ENCODE measurements at regions not wholly inside any gene's neighbourhood (a gene's known extent, or its start where the extent isn't known, plus 50 kb on each side); places are given as distances from the start of the nearest gene placed in this dataset.

DNA sequence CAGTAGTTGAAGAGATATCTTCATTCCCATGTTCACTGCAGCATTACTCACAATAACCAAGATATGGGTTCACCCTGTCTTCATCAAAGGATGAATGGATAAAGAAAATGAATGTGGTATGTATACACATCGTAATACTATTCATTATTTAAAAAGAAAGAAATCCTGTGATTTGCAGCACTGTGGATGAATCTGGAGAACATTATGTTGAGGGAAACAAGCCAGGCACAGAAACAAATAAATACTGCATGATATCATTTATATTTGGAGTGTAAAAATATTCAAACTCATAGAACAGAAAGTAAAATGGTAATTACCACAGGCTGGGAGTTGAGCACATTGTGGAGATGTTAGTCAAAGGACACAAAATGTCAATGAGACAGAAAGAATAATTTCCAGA, 977.2 kb downstream of the AMY1C start:
- DNase-seq, result no peak
- no peak overlapping the region for H3K4me3 ChIP-seq (ENCODE audit: low read depth, low read length)

DNA sequence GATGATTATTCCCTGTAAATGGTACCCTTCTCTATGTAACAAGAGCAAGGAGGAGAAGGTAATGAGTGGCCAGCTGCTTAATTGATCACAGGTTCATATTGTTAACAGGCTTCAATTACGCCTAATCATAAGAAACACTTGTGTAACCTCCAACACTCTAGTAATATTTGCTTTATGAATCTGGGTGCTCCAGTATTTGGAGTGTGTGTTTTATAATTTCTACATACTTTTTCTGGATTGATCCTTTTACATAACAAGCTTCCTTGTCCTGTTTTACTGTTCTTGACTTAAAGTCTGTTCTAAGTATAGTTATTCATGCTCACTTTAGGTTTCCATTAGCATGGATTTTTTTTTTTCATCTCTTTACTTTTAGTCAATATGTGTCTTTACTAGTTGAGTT, 984.2 kb downstream of the AMY1C start:
- no CpG with 5 or more reads among the region's 1 CpG for WGBS (ENCODE audit: extremely low coverage, insufficient coverage, insufficient read length)

More for the DNA sequence above, 977.2 kb downstream of the AMY1C start:
- H2AFZ ChIP-seq (ENCODE audit: insufficient read depth, low read length, poor library complexity), result no peak overlapping the region
- no peak overlapping the region for H2AK5ac ChIP-seq (ENCODE audit: low read length)
- H3K4me1 ChIP-seq (ENCODE audit: control insufficient read depth in 1 of 2, insufficient read depth in 2 of 2, low read length in 2 of 2), result no peaks in the 10 kb centered on the region
- H3K27ac ChIP-seq (ENCODE audit: low read depth, low read length), result no peak overlapping the region
- H3K79me1 ChIP-seq (ENCODE audit: low read length), result no peaks in the 10 kb centered on the region
- H3K9me3 ChIP-seq (ENCODE audit: insufficient read depth, low read depth, low read length), result no peaks in the 10 kb centered on the region
- H4K91ac ChIP-seq (ENCODE audit: low read depth, low read length), result no peak overlapping the region
- no peak overlapping the region for H3K4ac ChIP-seq (ENCODE audit: low read depth, low read length)
- H3K27me3 ChIP-seq (ENCODE audit: insufficient read depth, low read length), result no peaks in the 10 kb centered on the region
- no peak overlapping the region for H2BK12ac ChIP-seq (ENCODE audit: low read length)
- no peaks in the 10 kb centered on the region for H3K36me3 ChIP-seq (ENCODE audit: control insufficient read depth in 1 of 2, insufficient read depth in 2 of 2, low read length in 2 of 2)
- no CpG with 5 or more reads among the region's 1 CpG for WGBS (ENCODE audit: extremely low coverage, insufficient coverage, insufficient read length)
- H3K79me2 ChIP-seq (ENCODE audit: control insufficient read depth, insufficient read depth, low read length, poor library complexity), result no peaks in the 10 kb centered on the region
- H3K14ac ChIP-seq (ENCODE audit: low read length), result no peak overlapping the region
- H3K4me2 ChIP-seq (ENCODE audit: low read length), result no peak overlapping the region
- no peak overlapping the region for H3K9ac ChIP-seq (ENCODE audit: low read length)
- no peak overlapping the region for H3K18ac ChIP-seq (ENCODE audit: low read length)
- no peak overlapping the region for H3K23ac ChIP-seq (ENCODE audit: low read length)
- no peak overlapping the region for H4K12ac ChIP-seq (ENCODE audit: low read depth, low read length)
- H2BK5ac ChIP-seq (ENCODE audit: low read depth, low read length, poor library complexity), result no peak overlapping the region
- no peak overlapping the region for H4K8ac ChIP-seq (ENCODE audit: low read depth, low read length)
- no peak overlapping the region for H2BK120ac ChIP-seq (ENCODE audit: insufficient read depth, low read length, poor library complexity)

GRCh38 chr1:104745875-104746274, 996.2 kb downstream of the AMY1C start:
- Histone ChIP-seq H4K12ac (ENCODE audit: low read depth, low read length) (no peak overlapping the region), H3K4me3 (ENCODE audit: low read depth, low read length) (no peak overlapping the region), H3K4ac (ENCODE audit: low read depth, low read length) (no peak overlapping the region), H3K27me3 (ENCODE audit: insufficient read depth, low read length) (no peaks in the 10 kb centered on the region), H3K79me2 (ENCODE audit: control insufficient read depth, insufficient read depth, low read length, poor library complexity) (no peaks in the 10 kb centered on the region), H3K23ac (ENCODE audit: low read length) (no peak overlapping the region), H2BK12ac (ENCODE audit: low read length) (no peak overlapping the region), H3K27ac (ENCODE audit: low read depth, low read length) (no peak overlapping the region), H3K36me3 (ENCODE audit: control insufficient read depth in 1 of 2, insufficient read depth in 2 of 2, low read length in 2 of 2) (no peaks in the 10 kb centered on the region), H3K4me2 (ENCODE audit: low read length) (no peak overlapping the region), H3K79me1 (ENCODE audit: low read length) (no peaks in the 10 kb centered on the region), H3K9me3 (ENCODE audit: insufficient read depth, low read depth, low read length) (no peaks in the 10 kb centered on the region), H2AFZ (ENCODE audit: insufficient read depth, low read length, poor library complexity) (no peak overlapping the region), H2BK5ac (ENCODE audit: low read depth, low read length, poor library complexity) (no peak overlapping the region), H4K91ac (ENCODE audit: low read depth, low read length) (no peak overlapping the region), H3K14ac (ENCODE audit: low read length) (no peak overlapping the region), H3K18ac (ENCODE audit: low read length) (no peak overlapping the region), H2BK120ac (ENCODE audit: insufficient read depth, low read length, poor library complexity) (no peak overlapping the region), H2AK5ac (ENCODE audit: low read length) (no peak overlapping the region), H4K8ac (ENCODE audit: low read depth, low read length) (no peak overlapping the region), H3K9ac (ENCODE audit: low read length) (no peak overlapping the region), H3K4me1 (ENCODE audit: control insufficient read depth in 1 of 2, insufficient read depth in 2 of 2, low read length in 2 of 2) (no peaks in the 10 kb centered on the region)
- no CpG with 5 or more reads among the region's 2 CpGs for WGBS (ENCODE audit: extremely low coverage, insufficient coverage, insufficient read length)
- no peak for DNase-seq

More for the DNA sequence above, 984.2 kb downstream of the AMY1C start:
- no peaks in the 10 kb centered on the region for H3K79me2 ChIP-seq (ENCODE audit: control insufficient read depth, insufficient read depth, low read length, poor library complexity)
- H2AFZ ChIP-seq (ENCODE audit: insufficient read depth, low read length, poor library complexity), result no peak overlapping the region
- H3K4me2 ChIP-seq (ENCODE audit: low read length), result no peak overlapping the region
- H2AK5ac ChIP-seq (ENCODE audit: low read length), result no peak overlapping the region
- H4K8ac ChIP-seq (ENCODE audit: low read depth, low read length), result no peak overlapping the region
- H3K23ac ChIP-seq (ENCODE audit: low read length), result no peak overlapping the region
- H3K4me3 ChIP-seq (ENCODE audit: low read depth, low read length), result no peak overlapping the region
- no peak overlapping the region for H4K12ac ChIP-seq (ENCODE audit: low read depth, low read length)
- H2BK120ac ChIP-seq (ENCODE audit: insufficient read depth, low read length, poor library complexity), result no peak overlapping the region
- H3K18ac ChIP-seq (ENCODE audit: low read length), result no peak overlapping the region
- H2BK12ac ChIP-seq (ENCODE audit: low read length), result no peak overlapping the region
- H3K9ac ChIP-seq (ENCODE audit: low read length), result no peak overlapping the region
- H3K4me1 ChIP-seq (ENCODE audit: control insufficient read depth in 1 of 2, insufficient read depth in 2 of 2, low read length in 2 of 2), result no peaks in the 10 kb centered on the region
- H3K27me3 ChIP-seq (ENCODE audit: insufficient read depth, low read length), result no peaks in the 10 kb centered on the region
- no peak overlapping the region for H2BK5ac ChIP-seq (ENCODE audit: low read depth, low read length, poor library complexity)
- H3K79me1 ChIP-seq (ENCODE audit: low read length), result no peaks in the 10 kb centered on the region
- H3K36me3 ChIP-seq (ENCODE audit: control insufficient read depth in 1 of 2, insufficient read depth in 2 of 2, low read length in 2 of 2), result no peaks in the 10 kb centered on the region
- no peak overlapping the region for H3K14ac ChIP-seq (ENCODE audit: low read length)
- no peak overlapping the region for H3K4ac ChIP-seq (ENCODE audit: low read depth, low read length)
- DNase-seq, result no peak
- H4K91ac ChIP-seq (ENCODE audit: low read depth, low read length), result no peak overlapping the region
- no peak overlapping the region for H3K27ac ChIP-seq (ENCODE audit: low read depth, low read length)
- H3K9me3 ChIP-seq (ENCODE audit: insufficient read depth, low read depth, low read length), result no peaks in the 10 kb centered on the region

DNA sequence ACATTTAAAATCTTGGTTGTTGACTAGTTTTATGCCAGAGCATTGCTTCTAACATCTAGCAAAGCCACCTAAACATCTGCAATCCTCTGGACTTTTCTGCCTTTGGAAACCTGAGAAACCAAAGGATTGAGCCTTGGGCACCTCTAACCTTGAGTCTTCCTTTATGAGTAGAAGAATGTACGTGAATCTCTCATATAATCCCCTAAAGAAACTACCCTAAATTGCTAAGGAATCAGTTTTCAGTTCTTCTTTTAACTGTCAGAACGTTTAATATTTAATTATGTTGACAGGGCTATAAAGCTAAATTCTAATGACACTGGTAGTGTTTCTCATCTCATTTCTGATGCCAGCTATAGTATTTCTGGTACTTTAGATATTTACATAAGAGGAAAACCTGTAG, 997.3 kb downstream of the AMY1C start:
- Histone ChIP-seq H3K27me3 (ENCODE audit: insufficient read depth, low read length) (no peaks in the 10 kb centered on the region), H3K9ac (ENCODE audit: low read length) (no peak overlapping the region), H3K4me2 (ENCODE audit: low read length) (no peak overlapping the region), H3K18ac (ENCODE audit: low read length) (no peak overlapping the region), H3K79me1 (ENCODE audit: low read length) (no peaks in the 10 kb centered on the region), H3K9me3 (ENCODE audit: insufficient read depth, low read depth, low read length) (no peaks in the 10 kb centered on the region), H3K27ac (ENCODE audit: low read depth, low read length) (no peak overlapping the region), H3K36me3 (ENCODE audit: control insufficient read depth in 1 of 2, insufficient read depth in 2 of 2, low read length in 2 of 2) (no peaks in the 10 kb centered on the region), H4K91ac (ENCODE audit: low read depth, low read length) (no peak overlapping the region), H3K4ac (ENCODE audit: low read depth, low read length) (no peak overlapping the region), H4K12ac (ENCODE audit: low read depth, low read length) (no peak overlapping the region), H3K23ac (ENCODE audit: low read length) (no peak overlapping the region), H2AK5ac (ENCODE audit: low read length) (no peak overlapping the region), H2BK12ac (ENCODE audit: low read length) (no peak overlapping the region), H2AFZ (ENCODE audit: insufficient read depth, low read length, poor library complexity) (no peak overlapping the region), H2BK120ac (ENCODE audit: insufficient read depth, low read length, poor library complexity) (no peak overlapping the region), H3K14ac (ENCODE audit: low read length) (no peak overlapping the region), H3K79me2 (ENCODE audit: control insufficient read depth, insufficient read depth, low read length, poor library complexity) (no peaks in the 10 kb centered on the region), H4K8ac (ENCODE audit: low read depth, low read length) (no peak overlapping the region), H3K4me3 (ENCODE audit: low read depth, low read length) (no peak overlapping the region), H3K4me1 (ENCODE audit: control insufficient read depth in 1 of 2, insufficient read depth in 2 of 2, low read length in 2 of 2) (no peaks in the 10 kb centered on the region), H2BK5ac (ENCODE audit: low read depth, low read length, poor library complexity) (no peak overlapping the region)
- no CpG with 5 or more reads among the region's 2 CpGs for WGBS (ENCODE audit: extremely low coverage, insufficient coverage, insufficient read length)
- DNase-seq, result no peak

Data from trophoblast cell (in vitro differentiated cells and primary cell).